ENCODE measurements at regions not wholly inside any gene's neighbourhood (a gene's known extent, or its start where the extent isn't known, plus 50 kb on each side); places are given as distances from the start of the nearest gene placed in this dataset.

- Histone ChIP-seq H3K9me3 (no peaks in the 10 kb centered on the region), H3K27ac (no peak overlapping the region), H3K4me2 (no peak overlapping the region), H3K4me3 (no peak overlapping the region), H3K4me1 (no peaks in the 10 kb centered on the region)
- 71% methylated on average over 1 of the region's 1 CpG for WGBS (ENCODE audit: missing lambda C conversion rate)
- ATAC-seq (no peak), FAIRE-seq (no peak), DNase-seq (ENCODE audit: low read depth in 1 of 2, low spot score in 1 of 2) (no peak)
- POLR2A ChIA-PET, result no interaction called here
- CTCF ChIA-PET, result interaction anchor here (0.8 to 2.9 kb wide), 8 partner anchors 8 to 237 kb away, joined by 3 to 19 read pairs (median 4); no protein-coding TSS in a partner anchor
- TF ChIP-seq NR3C1 (IDR thresholded peaks at IDR 0.05), result no peak
- no peak for TF ChIP-seq MAFK (IDR thresholded peaks at IDR 0.05; ENCODE audit: partially characterized antibody)
These were observed 317.8 kb downstream of the BUD13 start for GRCh38 chr11:116454951-116455350.

GRCh38 chr11:116454020-116454645 lies 318.7 kb downstream of the BUD13 start:
- TF ChIP-seq ZC3H11A (IDR thresholded peaks at IDR 0.05), result no peak
- no peak for TF ChIP-seq MAX (IDR thresholded peaks at IDR 0.05)
- peak; percentile 50 for TF ChIP-seq SMC3 (IDR thresholded peaks at IDR 0.05)
- TF ChIP-seq KDM1A (IDR thresholded peaks at IDR 0.05; ENCODE audit: low read depth), result no peak
- no peak for TF ChIP-seq TP53 (CRISPR knock-in tag; IDR thresholded peaks at IDR 0.05)
- peak; percentile 27; the same call in 2 of the 3 replicates for TF ChIP-seq CTCF (IDR thresholded peaks at IDR 0.05)
- no peak for TF ChIP-seq BCL3 (IDR thresholded peaks at IDR 0.05)
- TF ChIP-seq ZFP36 (IDR thresholded peaks at IDR 0.05; ENCODE audit: borderline replicate concordance, partially characterized antibody), result no peak
- TF ChIP-seq SREBF2 (IDR thresholded peaks at IDR 0.05), result no peak
- peak; percentile 36 to 44; a peak in 3 of 5 replicates for TF ChIP-seq RAD21 (conservative IDR thresholded peaks at IDR 0.05 in 1 of 2, IDR thresholded peaks at IDR 0.05 in 1 of 2)

GRCh38 chr11:116452461-116452860 lies 320.3 kb downstream of the BUD13 start:
- Histone ChIP-seq H3K4me1 (no peaks in the 10 kb centered on the region), H3K4me2 (no peak overlapping the region), H3K9me3 (peaks cover 2% of the 10 kb centered on the region; the same call in 1 of the 3 replicates), H3K4me3 (no peak overlapping the region), H3K27ac (no peak overlapping the region)
- POLR2A ChIA-PET, result no interaction called here
- TF ChIP-seq ESRRA (IDR thresholded peaks at IDR 0.05; ENCODE audit: borderline replicate concordance, low read length) (no peak), HMGXB4 (CRISPR knock-in tag; IDR thresholded peaks at IDR 0.05; ENCODE audit: borderline replicate concordance) (no peak), RFX5 (IDR thresholded peaks at IDR 0.05) (no peak), FOSL2 (IDR thresholded peaks at IDR 0.05) (no peak), FOSL2 (CRISPR knock-in tag; IDR thresholded peaks at IDR 0.05) (no peak), REST (IDR thresholded peaks at IDR 0.05) (no peak)
- FAIRE-seq (no peak), DNase-seq (ENCODE audit: low read depth in 1 of 2, low spot score in 1 of 2) (no peak), ATAC-seq (no peak)
- 0% methylated on average over 1 of the region's 3 CpGs for WGBS (ENCODE audit: missing lambda C conversion rate)
- CTCF ChIA-PET, result no interaction called here

More at GRCh38 chr11:116454020-116454645, 318.7 kb downstream of the BUD13 start:
- Histone ChIP-seq H3K4me2 (no peak overlapping the region), H3K9me3 (peaks cover 2% of the 10 kb centered on the region; the same call in 1 of the 3 replicates), H3K27ac (no peak overlapping the region), H3K4me3 (no peak overlapping the region), H3K4me1 (no peaks in the 10 kb centered on the region)
- ATAC-seq, result peak; percentile 39 to 70; a peak in 3 of 6 replicates
- FAIRE-seq, result no peak
- peak; percentile 8 to 22 for DNase-seq (ENCODE audit: low read depth in 1 of 2, low spot score in 1 of 2)
- POLR2A ChIA-PET, result no interaction called here
- CTCF ChIA-PET, result interaction anchor here (0.9 to 2.9 kb wide), 6 partner anchors 9 to 237 kb away, joined by 3 to 19 read pairs (median 4); no protein-coding TSS in a partner anchor
- 38% methylated on average over 4 of the region's 9 CpGs for WGBS (ENCODE audit: missing lambda C conversion rate)
